ENCODE measurements at regions not wholly inside any gene's neighbourhood (a gene's known extent, or its start where the extent isn't known, plus 50 kb on each side); places are given as distances from the start of the nearest gene placed in this dataset.

GRCh38 chr19:30690525-30690924 is 318.3 kb downstream of the ZNF536 start:
- WGBS, 2 donors: 68 to 74% methylated on average over 4 of the region's 4 CpGs
- H3K9me3 ChIP-seq: no peaks in the 10 kb centered on the region
- DNase-seq (no peak), ATAC-seq (no peak)
- peaks cover 0 to 5% of the 10 kb centered on the region in 2 donors for H3K27me3 ChIP-seq
- no peak for TF ChIP-seq POLR2A (IDR thresholded peaks at IDR 0.05)
- TF ChIP-seq CTCF (IDR thresholded peaks at IDR 0.05): no peak
- H3K4me1 ChIP-seq: no peaks in the 10 kb centered on the region
- no peak overlapping the region for H3K27ac ChIP-seq
- no peaks in the 10 kb centered on the region for H3K36me3 ChIP-seq (replicated peaks in 1 of 2; ENCODE audit: insufficient read depth in 1 of 2, low read depth in 2 of 2)
- H3K4me3 ChIP-seq: no peak overlapping the region
- intact Hi-C loops (cut with DNase I): no loop called here

- Histone ChIP-seq H3K9me3 (no peaks in the 10 kb centered on the region), H3K27me3 (peaks cover 0 to 5% of the 10 kb centered on the region in 2 donors), H3K4me3 (no peak overlapping the region), H3K36me3 (replicated peaks in 1 of 2; ENCODE audit: insufficient read depth in 1 of 2, low read depth in 2 of 2) (no peaks in the 10 kb centered on the region), H3K27ac (no peak overlapping the region), H3K4me1 (no peaks in the 10 kb centered on the region)
- DNase-seq (no peak), ATAC-seq (no peak)
- WGBS, 2 donors: 33 to 47% methylated on average over 4 of the region's 4 CpGs
- intact Hi-C loops (cut with DNase I): no loop called here
- TF ChIP-seq CTCF (IDR thresholded peaks at IDR 0.05) (no peak), POLR2A (IDR thresholded peaks at IDR 0.05) (no peak)
Measured at GRCh38 chr19:30689474-30689873, 317.3 kb downstream of the ZNF536 start.

GRCh38 chr19:30688696-30689095 is 316.5 kb downstream of the ZNF536 start:
- H3K4me3 ChIP-seq: no peak overlapping the region
- DNase-seq (no peak), ATAC-seq (no peak)
- H3K9me3 ChIP-seq: no peaks in the 10 kb centered on the region
- TF ChIP-seq POLR2A (IDR thresholded peaks at IDR 0.05): no peak
- no peak for TF ChIP-seq CTCF (IDR thresholded peaks at IDR 0.05)
- 71 to 73% methylated on average over 4 to 5 of the region's 5 CpGs for WGBS, 2 donors
- H3K27me3 ChIP-seq: peaks cover 0 to 5% of the 10 kb centered on the region in 2 donors
- H3K4me1 ChIP-seq: no peaks in the 10 kb centered on the region
- no peaks in the 10 kb centered on the region for H3K36me3 ChIP-seq (replicated peaks in 1 of 2; ENCODE audit: insufficient read depth in 1 of 2, low read depth in 2 of 2)
- intact Hi-C loops (cut with DNase I): no loop called here
- H3K27ac ChIP-seq: no peak overlapping the region

GRCh38 chr19:30686826-30687566 is 314.8 kb downstream of the ZNF536 start:
- no peak overlapping the region for H3K4me3 ChIP-seq
- no peaks in the 10 kb centered on the region for H3K36me3 ChIP-seq (replicated peaks in 1 of 2; ENCODE audit: insufficient read depth in 1 of 2, low read depth in 2 of 2)
- peaks cover 5% of the 10 kb centered on the region for H3K4me1 ChIP-seq
- no peak for DNase-seq
- H3K27ac ChIP-seq: no peak overlapping the region
- intact Hi-C loops (cut with DNase I): no loop called here
- TF ChIP-seq CTCF (IDR thresholded peaks at IDR 0.05): no peak
- no peak for TF ChIP-seq POLR2A (IDR thresholded peaks at IDR 0.05)
- no peak for ATAC-seq
- WGBS, 2 donors: 35 to 42% methylated on average over 16 of the region's 16 CpGs
- H3K27me3 ChIP-seq: peaks cover 0 to 5% of the 10 kb centered on the region in 2 donors
- H3K9me3 ChIP-seq: no peaks in the 10 kb centered on the region

Measured in body of pancreas (tissue), 4 donors.